Femur (tissue), 1 donor: ENCODE measurements at regions not wholly inside any gene's neighbourhood (a gene's known extent, or its start where the extent isn't known, plus 50 kb on each side); places are given as distances from the start of the nearest gene placed in this dataset.

Source experiments
- DNase-seq: peaks from one replicate; pipeline ENCODE4 v3.0.0-alpha.2; 2017

- DNase-seq, result no peak
Measured at GRCh38 chr12:76256904-76257303, 91.3 kb downstream of the BBS10 start.

- DNase-seq, result no peak
Measured at GRCh38 chr12:76256321-76256720, 91.9 kb downstream of the BBS10 start.

- DNase-seq, result no peak
Measured at GRCh38 chr12:76255692-76256091, 92.5 kb downstream of the BBS10 start.

- no peak for DNase-seq
Measured at GRCh38 chr12:76255281-76255680, 92.9 kb downstream of the BBS10 start.

GRCh38 chr12:76252031-76252430 is 96.2 kb downstream of the BBS10 start:
- no peak for DNase-seq

GRCh38 chr12:76250256-76250655 is 98.0 kb downstream of the BBS10 start:
- DNase-seq, result no peak

- DNase-seq, result no peak
Measured at GRCh38 chr12:76249501-76249900, 98.7 kb downstream of the BBS10 start.

GRCh38 chr12:76247992-76248391 is 100.2 kb downstream of the BBS10 start:
- no peak for DNase-seq

- no peak for DNase-seq
Measured at GRCh38 chr12:76247026-76247646, 101.1 kb downstream of the BBS10 start.

GRCh38 chr12:76246611-76247010 is 101.6 kb downstream of the BBS10 start:
- DNase-seq, result no peak

- no peak for DNase-seq
Measured at GRCh38 chr12:76244300-76244699, 103.9 kb downstream of the BBS10 start.

- DNase-seq, result no peak
Measured at GRCh38 chr12:76242813-76243550, 105.2 kb downstream of the BBS10 start.

GRCh38 chr12:76241371-76241770 is 106.8 kb downstream of the BBS10 start:
- DNase-seq, result no peak

GRCh38 chr12:76240281-76240680 is 107.9 kb downstream of the BBS10 start:
- DNase-seq, result no peak

GRCh38 chr12:76238688-76239087 is 109.5 kb downstream of the BBS10 start:
- no peak for DNase-seq

GRCh38 chr12:76237086-76237701 is 111.0 kb downstream of the BBS10 start:
- no peak for DNase-seq

GRCh38 chr12:76236640-76237039 is 111.6 kb downstream of the BBS10 start:
- no peak for DNase-seq

GRCh38 chr12:76234741-76235140 is 113.5 kb downstream of the BBS10 start:
- no peak for DNase-seq

- DNase-seq, result no peak
Measured at GRCh38 chr12:76232013-76232412, 116.2 kb downstream of the BBS10 start.

GRCh38 chr12:76226956-76227355 is 121.3 kb downstream of the BBS10 start:
- no peak for DNase-seq

- DNase-seq, result no peak
Measured at GRCh38 chr12:76226397-76226796, 121.8 kb downstream of the BBS10 start.

GRCh38 chr12:76223869-76224268 is 124.3 kb downstream of the BBS10 start:
- DNase-seq, result no peak

- no peak for DNase-seq
Measured at GRCh38 chr12:76220980-76221379, 127.2 kb downstream of the BBS10 start.

GRCh38 chr12:76219806-76220205 is 128.4 kb downstream of the BBS10 start:
- DNase-seq, result no peak
